Activated T-cell treated with anti-CD3 and anti-CD28 coated beads, Interleukin-2, amount 50 U/mL, for 4 hours (primary cell): ENCODE measurements at regions not wholly inside any gene's neighbourhood (a gene's known extent, or its start where the extent isn't known, plus 50 kb on each side); places are given as distances from the start of the nearest gene placed in this dataset.
"Not testable (repeated sequence)": the region's sequence is repeated elsewhere in the genome, so short reads cannot be mapped to it uniquely, and the experiment has no call there.

Source experiments
- ATAC-seq, 2 donors: fragments of 200-7000 bp; cut with Tn5 transposase; one replicate each; pipeline ENCODE4 v1.10.0; 2021
- DNase-seq: peaks from one replicate; pipeline ENCODE4 v3.0.0-alpha.2; 2020
- H3K27me3 Mint-ChIP-seq: one replicate; pipeline ENCODE4 v1.8.0; 2021; ENCODE audit warnings: low read depth, mixed read lengths
- H3K36me3 Mint-ChIP-seq: one replicate; pipeline ENCODE4 v1.8.0; 2022; ENCODE audit warnings: mixed read lengths; ENCODE audit not compliant: insufficient read depth
- H3K4me1 Mint-ChIP-seq: one replicate; pipeline ENCODE4 v1.8.0; 2021; ENCODE audit warnings: low read depth, mixed read lengths
- H3K4me3 Mint-ChIP-seq: one replicate; pipeline ENCODE4 v1.8.0; 2021; ENCODE audit warnings: mild to moderate bottlenecking, moderate library complexity, mixed read lengths
- H3K9me3 Mint-ChIP-seq: one replicate; pipeline ENCODE4 v1.8.0; 2021; ENCODE audit warnings: mixed read lengths

DNA sequence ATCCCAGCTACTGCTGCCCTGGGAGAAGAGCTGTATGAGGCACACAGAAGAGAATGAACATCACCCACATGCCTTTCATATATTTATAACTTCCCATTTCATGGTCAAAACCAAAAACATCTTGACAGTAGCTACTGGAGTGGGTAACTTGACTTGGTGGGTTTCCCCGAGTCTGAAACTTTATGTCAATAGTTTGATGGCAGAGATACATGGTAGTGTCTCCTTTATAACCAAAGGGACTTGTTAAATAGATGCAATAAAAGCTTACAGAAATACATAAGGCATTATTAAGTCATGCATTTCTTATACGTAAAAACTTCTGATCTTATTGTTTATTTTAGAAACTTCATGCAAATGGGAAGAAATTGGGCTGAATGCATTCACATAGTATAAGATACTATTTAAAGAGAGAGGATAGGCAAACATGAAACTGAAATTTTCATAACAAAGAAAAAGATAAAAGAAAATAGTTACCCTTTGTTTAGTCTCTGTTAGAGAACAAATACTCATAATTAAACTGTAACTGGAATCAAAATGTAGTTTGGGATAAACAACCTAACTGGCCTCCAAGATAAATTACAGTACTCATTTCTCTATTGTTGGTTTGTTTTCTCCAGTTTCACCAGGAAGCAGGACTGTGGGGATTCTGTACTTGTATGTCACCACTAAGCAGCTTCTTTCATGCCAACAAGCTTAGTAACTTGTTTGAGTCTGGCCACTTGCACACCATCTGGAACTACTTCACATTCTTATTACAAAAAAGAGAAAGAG is 459.3 kb upstream of the MEF2C start:
- H3K4me1 Mint-ChIP-seq: peaks cover 3% of the 10 kb centered on the region
- H3K27me3 Mint-ChIP-seq: no peaks in the 10 kb centered on the region
- DNase-seq (no peak), ATAC-seq (no peak)
- H3K36me3 Mint-ChIP-seq: no peaks in the 10 kb centered on the region
- H3K4me3 Mint-ChIP-seq: no peak overlapping the region
- no peaks in the 10 kb centered on the region for H3K9me3 Mint-ChIP-seq

DNA sequence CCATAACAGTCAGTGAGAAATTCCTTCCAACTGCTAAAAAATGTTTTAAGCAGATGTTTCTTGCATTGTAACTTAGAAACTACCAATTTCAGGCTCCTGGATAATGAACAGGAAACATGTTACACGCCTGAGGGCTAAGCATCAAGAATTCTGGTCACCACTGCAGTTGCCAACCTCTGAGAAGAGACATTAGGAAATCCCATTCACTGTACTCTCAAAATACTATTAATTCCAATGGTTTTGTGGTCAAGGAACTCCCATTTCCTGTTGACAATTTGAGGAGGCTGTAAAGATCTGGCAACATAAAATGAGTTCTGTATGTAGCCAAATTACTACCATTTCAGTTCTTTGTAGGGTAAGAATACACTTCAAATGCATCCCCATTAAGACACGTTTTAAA is 456.0 kb upstream of the MEF2C start:
- no peak for ATAC-seq
- H3K4me1 Mint-ChIP-seq: peaks cover 3% of the 10 kb centered on the region
- H3K4me3 Mint-ChIP-seq: no peak overlapping the region
- H3K9me3 Mint-ChIP-seq: no peaks in the 10 kb centered on the region
- no peak for DNase-seq
- H3K27me3 Mint-ChIP-seq: no peaks in the 10 kb centered on the region
- H3K36me3 Mint-ChIP-seq: no peaks in the 10 kb centered on the region

DNA sequence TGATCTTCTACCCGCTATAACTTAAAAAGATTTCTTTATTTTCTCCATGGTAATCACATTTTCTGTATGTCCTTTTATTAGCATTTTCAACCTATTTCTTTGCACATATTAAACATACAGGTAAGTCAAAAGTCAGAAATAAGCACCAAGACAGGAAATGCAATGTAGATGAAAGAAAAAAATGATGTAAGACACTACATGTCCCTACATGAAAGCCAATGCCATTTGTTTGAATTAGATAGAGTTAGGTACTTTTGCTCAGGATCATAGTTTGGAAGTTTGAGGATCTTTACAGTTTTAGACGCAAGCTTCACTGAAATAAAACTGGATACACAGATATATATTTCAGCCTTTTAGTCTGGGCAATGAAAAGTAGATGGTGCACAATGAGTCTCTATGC is 453.1 kb upstream of the MEF2C start:
- H3K27me3 Mint-ChIP-seq: no peaks in the 10 kb centered on the region
- peaks cover 2% of the 10 kb centered on the region for H3K9me3 Mint-ChIP-seq
- no peaks in the 10 kb centered on the region for H3K36me3 Mint-ChIP-seq
- H3K4me1 Mint-ChIP-seq: no peaks in the 10 kb centered on the region
- no peak for ATAC-seq
- no peak overlapping the region for H3K4me3 Mint-ChIP-seq
- no peak for DNase-seq

DNA sequence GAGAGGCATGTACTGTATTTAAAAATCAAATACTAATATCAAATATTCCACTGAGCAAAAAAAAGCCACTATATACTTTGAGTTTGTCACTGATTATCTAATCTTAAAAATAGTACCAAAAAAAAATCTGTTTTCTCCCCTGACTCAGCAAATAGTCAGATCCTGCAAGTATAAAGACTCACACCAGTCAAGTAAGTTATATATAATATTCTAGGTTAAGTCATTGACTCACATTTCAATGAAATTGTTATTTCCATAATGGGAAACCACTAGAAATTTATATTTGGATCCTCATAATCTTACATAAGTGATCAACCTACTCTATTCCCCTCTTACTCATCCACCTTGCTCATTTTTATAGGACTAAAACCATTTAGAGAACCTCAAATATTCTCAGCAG is 447.2 kb upstream of the MEF2C start:
- H3K36me3 Mint-ChIP-seq: no peaks in the 10 kb centered on the region
- no peak overlapping the region for H3K4me3 Mint-ChIP-seq
- peaks cover 6% of the 10 kb centered on the region for H3K9me3 Mint-ChIP-seq
- H3K27me3 Mint-ChIP-seq: no peaks in the 10 kb centered on the region
- ATAC-seq: no peak
- H3K4me1 Mint-ChIP-seq: no peaks in the 10 kb centered on the region
- DNase-seq: no peak

DNA sequence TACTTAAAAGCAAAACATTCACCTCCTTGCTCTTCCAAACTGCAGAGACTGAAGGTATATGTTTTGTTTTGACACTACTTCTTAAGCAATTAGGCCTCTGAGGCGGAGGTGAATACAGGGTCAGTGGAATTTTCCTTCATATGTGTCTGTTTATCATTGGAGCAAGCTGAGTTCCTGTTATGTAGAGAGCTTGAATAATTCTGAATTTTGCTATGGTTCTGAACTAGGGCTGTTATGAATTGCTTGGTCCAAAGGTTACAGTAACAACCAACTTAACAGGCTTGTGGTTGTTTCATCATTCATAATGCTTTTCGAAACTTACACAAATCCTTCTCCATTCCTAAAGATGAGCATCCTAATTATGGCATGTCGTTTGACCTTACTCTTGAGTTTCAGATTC is 444.6 kb upstream of the MEF2C start:
- H3K9me3 Mint-ChIP-seq: peaks cover 6% of the 10 kb centered on the region
- H3K36me3 Mint-ChIP-seq: no peaks in the 10 kb centered on the region
- no peak overlapping the region for H3K4me3 Mint-ChIP-seq
- H3K4me1 Mint-ChIP-seq: no peaks in the 10 kb centered on the region
- H3K27me3 Mint-ChIP-seq: no peaks in the 10 kb centered on the region
- ATAC-seq: no peak
- no peak for DNase-seq

DNA sequence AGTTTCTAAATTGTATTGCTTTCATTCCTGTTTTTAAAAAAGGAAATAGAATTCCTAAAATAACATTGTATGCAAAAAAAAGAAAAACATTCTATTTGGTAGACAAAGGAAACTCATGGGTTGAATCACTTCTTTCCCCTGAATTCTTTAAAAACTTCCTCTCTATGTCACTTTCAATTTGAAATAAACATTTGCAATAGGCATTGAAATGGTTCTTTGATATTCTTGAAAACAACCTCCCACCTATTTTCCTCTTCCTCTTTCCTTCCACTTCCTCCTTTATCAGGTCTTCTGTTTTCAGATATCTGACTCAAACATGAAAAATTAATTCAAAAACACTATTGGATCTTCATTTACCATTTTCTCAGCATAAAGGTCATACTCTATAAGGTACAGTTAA is 442.0 kb upstream of the MEF2C start:
- ATAC-seq (no peak), DNase-seq (no peak)
- Mint-ChIP-seq H3K4me3 (no peak overlapping the region), H3K4me1 (no peaks in the 10 kb centered on the region), H3K27me3 (no peaks in the 10 kb centered on the region), H3K36me3 (no peaks in the 10 kb centered on the region), H3K9me3 (peaks cover 3% of the 10 kb centered on the region)

DNA sequence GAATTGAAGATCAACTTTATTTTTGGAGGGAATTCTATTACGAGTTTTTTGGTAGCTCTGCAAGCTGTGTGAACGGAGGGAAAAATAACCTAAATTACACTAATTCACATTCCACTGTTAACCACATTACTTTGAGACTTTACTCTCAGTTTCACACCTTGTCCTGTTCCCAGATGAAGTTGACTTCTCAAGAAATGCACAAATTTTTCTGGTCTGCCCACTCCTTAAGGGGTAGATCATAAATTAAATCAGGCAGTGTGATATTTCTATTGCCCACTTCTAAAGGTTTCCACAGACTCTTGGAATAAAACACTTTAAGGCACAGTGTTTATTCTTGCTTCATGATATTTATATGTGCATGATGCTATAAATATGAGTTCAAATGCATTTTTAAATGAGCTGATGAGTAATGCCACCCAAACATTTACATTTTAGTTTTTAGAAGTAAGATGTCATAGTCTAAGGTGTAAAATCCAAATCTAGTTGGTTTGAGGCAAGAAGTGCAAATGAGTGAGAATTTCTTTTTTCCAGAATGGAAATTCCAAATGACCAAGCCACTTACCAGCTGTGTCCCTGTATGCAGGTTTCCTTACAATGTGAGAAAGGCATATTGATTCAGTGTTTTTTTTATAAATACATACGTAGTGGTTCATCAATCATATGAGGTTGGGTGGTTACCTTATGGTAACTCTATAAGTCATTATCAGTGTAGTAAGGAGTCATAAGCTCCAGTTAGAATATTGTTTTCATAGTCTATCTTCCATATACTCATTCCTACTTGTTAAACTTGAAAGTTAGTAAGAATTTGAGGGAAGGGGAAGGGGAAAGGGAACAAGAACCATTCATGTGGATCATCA is 437.7 kb upstream of the MEF2C start:
- no peaks in the 10 kb centered on the region for H3K27me3 Mint-ChIP-seq
- ATAC-seq: no peak
- no peak for DNase-seq

DNA sequence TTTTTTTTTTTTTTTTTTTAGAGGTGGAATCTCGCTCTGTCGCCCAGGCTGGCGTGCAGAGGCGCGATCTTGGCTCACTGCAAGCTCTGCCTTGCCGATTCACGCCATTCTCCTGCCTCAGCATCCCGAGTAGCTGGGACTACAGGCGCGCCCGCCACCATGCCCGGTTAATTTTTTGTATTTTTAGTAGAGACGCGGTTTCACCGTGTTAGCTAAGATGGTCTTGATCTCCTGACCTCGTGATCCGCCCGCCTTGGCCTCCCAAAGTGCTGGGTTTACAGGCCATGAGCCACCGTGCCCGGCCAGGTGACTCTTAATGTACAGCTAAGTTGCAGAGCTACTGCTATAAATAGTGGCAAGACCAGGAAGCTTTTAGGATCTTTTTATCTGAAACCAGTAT is 434.9 kb upstream of the MEF2C start:
- not testable (repeated sequence) for ATAC-seq, H3K36me3 Mint-ChIP-seq, H3K4me1 Mint-ChIP-seq, H3K9me3 Mint-ChIP-seq, DNase-seq, H3K4me3 Mint-ChIP-seq, H3K27me3 Mint-ChIP-seq

More for the DNA sequence above, 437.7 kb upstream of the MEF2C start:
- Mint-ChIP-seq H3K4me3 (no peak overlapping the region), H3K36me3 (no peaks in the 10 kb centered on the region), H3K9me3 (peaks cover 4% of the 10 kb centered on the region), H3K4me1 (no peaks in the 10 kb centered on the region)

DNA sequence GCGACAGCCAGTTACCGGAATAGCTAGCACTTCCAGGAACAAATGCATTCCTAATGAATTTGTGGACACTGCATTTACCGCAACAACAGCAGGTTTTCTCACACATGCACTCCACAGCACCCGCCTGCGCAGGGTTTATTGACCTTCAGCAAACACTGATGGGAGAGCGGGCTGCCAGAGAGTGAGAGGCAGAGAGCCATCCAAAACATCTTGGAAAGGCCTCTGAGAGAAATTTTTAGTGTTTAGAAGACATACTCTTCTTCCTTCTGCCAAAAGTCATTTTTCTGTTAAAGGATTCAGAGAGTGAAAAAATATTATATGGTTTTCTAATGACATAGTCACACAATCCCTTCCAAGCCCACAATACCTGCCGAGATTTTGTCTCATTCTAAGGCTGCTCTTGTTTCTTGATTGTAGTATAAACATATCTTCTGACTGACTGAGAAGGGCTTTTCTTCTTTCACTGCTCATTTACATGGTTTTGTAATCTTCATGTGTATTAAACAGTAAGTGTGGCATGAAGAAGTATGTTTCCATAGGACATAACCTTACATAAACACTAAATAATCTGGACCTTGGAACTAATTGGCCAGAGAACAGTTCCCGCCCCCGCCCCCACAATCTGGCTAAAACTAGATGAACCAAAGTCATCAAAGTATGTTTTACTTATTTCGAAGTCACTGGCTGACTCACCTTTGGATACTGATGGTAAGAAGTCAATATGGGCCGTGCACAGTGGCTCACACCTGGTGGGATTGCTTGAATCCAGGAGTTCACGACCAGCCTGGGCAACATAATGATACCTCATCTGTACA is 432.5 kb upstream of the MEF2C start:
- H3K36me3 Mint-ChIP-seq: no peaks in the 10 kb centered on the region
- ATAC-seq (no peak), DNase-seq (no peak)
- peaks cover 4% of the 10 kb centered on the region for H3K4me1 Mint-ChIP-seq
- no peak overlapping the region for H3K4me3 Mint-ChIP-seq
- H3K9me3 Mint-ChIP-seq: peaks cover 4% of the 10 kb centered on the region
- H3K27me3 Mint-ChIP-seq: no peaks in the 10 kb centered on the region

DNA sequence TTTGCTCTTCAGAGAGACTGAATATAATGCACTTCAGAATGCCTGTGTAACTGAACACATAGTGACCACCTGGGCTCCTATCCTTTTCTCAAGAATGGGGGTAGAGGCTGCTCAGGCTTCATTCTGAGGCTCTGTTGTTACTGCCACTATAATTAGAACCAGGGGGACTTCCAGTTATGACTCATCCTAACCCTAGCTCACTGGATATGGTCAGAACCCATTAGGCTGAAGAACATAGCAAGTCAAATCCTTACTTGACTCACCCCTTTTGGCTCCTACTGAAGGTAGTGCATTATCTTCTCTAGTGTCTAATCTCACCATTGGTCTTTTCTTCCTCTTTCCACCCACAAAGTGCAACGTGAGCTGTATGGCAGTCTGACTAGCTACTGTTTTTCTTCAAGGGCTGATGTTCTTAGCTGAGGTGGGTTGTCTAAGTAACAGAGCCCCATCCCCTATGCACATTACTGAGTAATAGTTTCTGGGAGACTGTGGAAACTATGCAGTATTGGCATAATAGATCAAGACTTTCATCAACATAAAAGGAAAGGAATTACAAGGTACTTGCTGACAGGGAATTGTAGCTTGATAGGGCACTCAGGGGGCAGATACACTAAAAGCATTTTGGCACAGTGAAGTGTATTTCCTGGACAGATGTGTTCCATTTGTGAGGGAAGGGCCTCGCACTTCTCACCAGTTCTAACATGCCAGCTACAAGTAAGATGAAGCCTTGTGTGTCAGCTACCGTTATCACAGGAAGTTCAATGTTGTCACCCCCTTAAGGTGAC is 431.0 kb upstream of the MEF2C start:
- no peaks in the 10 kb centered on the region for H3K36me3 Mint-ChIP-seq
- peaks cover 4% of the 10 kb centered on the region for H3K9me3 Mint-ChIP-seq
- H3K27me3 Mint-ChIP-seq: no peaks in the 10 kb centered on the region
- peaks cover 4% of the 10 kb centered on the region for H3K4me1 Mint-ChIP-seq
- no peak overlapping the region for H3K4me3 Mint-ChIP-seq
- peak; percentile 83 to 88 for ATAC-seq
- no peak for DNase-seq

DNA sequence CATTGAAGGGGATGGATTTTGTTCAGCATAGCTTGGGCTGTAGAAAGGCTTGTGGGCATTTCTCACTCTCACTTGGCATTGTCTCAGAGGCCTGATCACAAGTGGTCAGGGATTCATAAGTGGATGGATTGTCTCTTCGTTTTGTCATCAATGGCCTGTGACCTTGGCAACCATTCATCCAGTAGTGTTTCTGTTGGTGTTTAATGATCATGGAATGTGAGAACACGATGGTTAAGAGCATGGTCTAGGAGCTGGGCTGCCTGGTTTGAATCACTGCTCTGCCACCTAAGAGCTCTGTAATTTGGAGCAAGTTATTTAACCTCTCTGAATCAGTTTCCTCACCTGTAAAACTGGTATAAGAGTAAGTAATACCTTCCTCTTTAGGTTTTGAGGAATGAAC is 430.1 kb upstream of the MEF2C start:
- Mint-ChIP-seq H3K4me1 (peaks cover 4% of the 10 kb centered on the region), H3K9me3 (peaks cover 4% of the 10 kb centered on the region)
- ATAC-seq: no peak

DNA sequence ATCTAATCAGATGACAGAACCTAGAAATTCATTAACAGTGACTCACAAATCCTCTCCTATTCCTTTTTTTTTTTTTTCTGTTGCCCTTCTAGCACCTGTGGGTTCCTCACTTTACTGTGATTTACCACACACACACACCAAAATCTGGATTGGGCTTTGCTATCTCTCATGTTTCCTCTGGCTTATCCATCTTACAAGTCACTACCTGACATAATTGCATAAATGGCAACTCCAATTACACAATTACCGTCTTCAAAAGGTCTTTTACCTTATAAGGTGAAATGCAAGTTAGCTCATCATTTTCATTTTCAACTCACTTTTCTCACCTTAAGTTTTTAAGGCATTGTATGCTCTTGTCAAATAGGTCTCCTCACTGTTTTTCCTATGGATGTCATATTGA is 426.3 kb upstream of the MEF2C start:
- Mint-ChIP-seq H3K27me3 (no peaks in the 10 kb centered on the region), H3K4me1 (peaks cover 4% of the 10 kb centered on the region), H3K4me3 (no peak overlapping the region), H3K9me3 (peaks cover 3% of the 10 kb centered on the region), H3K36me3 (no peaks in the 10 kb centered on the region)
- no peak for DNase-seq
- ATAC-seq: no peak

More for the DNA sequence above, 430.1 kb upstream of the MEF2C start:
- DNase-seq: no peak
- no peak overlapping the region for H3K4me3 Mint-ChIP-seq
- no peaks in the 10 kb centered on the region for H3K27me3 Mint-ChIP-seq
- H3K36me3 Mint-ChIP-seq: no peaks in the 10 kb centered on the region

DNA sequence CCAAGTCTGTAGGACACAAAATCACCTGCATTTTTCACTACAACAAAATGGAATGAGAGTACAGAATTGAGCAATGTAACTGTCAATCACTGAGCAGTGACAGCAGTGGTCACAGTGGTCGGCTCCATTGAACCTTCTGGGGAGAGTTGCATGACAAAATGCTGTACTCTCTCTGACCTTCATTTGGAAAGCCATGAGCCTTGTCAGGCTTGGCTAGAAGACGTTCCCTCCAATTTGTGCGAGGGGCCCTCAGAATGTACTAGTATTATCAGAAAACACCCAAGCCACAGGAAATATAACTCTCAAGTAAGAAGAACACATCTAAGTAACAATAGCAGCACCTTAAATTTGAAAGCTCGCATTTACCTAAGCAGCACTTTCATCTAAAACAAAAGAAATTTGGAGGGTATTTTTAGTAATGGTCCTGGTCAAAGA is 425.6 kb upstream of the MEF2C start:
- Mint-ChIP-seq H3K4me1 (peaks cover under 1% of the 10 kb centered on the region), H3K27me3 (no peaks in the 10 kb centered on the region), H3K4me3 (no peak overlapping the region), H3K9me3 (peaks cover 3% of the 10 kb centered on the region), H3K36me3 (no peaks in the 10 kb centered on the region)
- ATAC-seq (no peak), DNase-seq (no peak)

DNA sequence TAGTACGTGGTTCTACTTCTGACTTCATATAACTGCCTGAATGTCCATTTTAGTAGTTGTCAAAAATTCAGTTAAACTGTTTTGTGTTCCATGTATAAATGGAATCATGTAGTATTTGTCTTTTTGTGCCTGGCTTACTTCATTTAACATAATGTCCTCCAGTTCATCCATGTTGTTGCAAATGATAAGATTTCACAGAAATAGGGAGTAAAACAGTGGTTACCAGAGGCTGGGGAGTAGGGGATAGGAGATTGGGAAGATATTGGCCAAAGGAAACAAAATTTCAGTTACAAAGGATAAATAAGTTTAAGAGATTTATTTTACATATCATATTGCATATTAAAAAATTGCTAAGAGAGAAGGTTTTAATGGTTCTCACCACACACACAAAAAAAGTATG is 425.0 kb upstream of the MEF2C start:
- ATAC-seq (no peak), DNase-seq (no peak)
- Mint-ChIP-seq H3K9me3 (peaks cover 3% of the 10 kb centered on the region), H3K27me3 (no peaks in the 10 kb centered on the region), H3K4me1 (no peaks in the 10 kb centered on the region), H3K36me3 (no peaks in the 10 kb centered on the region), H3K4me3 (no peak overlapping the region)
